HPDE6-E6E7 (cell line): ENCODE measurements at regions not wholly inside any gene's neighbourhood (a gene's known extent, or its start where the extent isn't known, plus 50 kb on each side); places are given as distances from the start of the nearest gene placed in this dataset.

Source experiments
- DNase-seq: peaks from one replicate; pipeline ENCODE4 v3.0.0; 2011; ENCODE audit warnings: missing footprints; ENCODE audit errors: extremely low spot score

DNA sequence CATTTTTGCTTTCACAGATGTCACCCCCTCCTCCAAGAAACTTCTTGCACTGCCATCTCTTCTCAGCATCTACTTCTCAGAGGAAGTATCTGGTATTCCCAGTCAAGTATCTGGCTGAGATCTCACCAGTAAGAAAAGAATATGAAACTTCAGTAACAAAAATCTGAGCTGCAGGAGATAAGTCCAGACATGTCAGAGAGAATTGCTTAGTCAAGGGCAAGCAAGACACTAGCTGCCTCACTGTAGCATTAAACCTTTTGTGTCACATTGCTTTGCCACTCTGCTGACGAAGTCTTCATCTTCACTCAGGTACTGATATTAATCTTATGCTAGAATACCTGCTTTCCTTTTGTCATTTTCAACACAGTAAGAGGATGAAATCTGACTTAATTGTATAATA, 70.6 kb upstream of the ZC3H12C start:
- peak; percentile 67 for DNase-seq

DNA sequence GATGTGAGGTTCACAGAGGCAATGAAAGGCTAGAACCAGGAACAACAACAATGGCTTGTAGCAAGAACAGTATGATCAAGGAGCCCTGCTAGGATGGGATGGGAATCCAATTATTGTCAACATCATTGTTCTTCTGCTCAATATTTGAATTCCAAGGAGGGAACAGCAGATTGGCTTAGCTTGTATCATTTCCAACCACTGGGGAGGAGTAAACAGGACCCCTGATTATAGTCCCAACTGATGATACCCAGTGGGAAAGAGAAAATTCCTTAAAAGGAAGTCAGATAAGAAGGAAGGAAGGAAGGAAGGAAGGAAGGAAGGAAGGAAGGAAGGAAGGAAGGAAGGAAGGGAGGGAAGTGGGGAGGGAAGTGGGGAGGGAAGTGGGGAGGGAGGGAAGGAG, 69.5 kb upstream of the ZC3H12C start:
- no peak for DNase-seq

DNA sequence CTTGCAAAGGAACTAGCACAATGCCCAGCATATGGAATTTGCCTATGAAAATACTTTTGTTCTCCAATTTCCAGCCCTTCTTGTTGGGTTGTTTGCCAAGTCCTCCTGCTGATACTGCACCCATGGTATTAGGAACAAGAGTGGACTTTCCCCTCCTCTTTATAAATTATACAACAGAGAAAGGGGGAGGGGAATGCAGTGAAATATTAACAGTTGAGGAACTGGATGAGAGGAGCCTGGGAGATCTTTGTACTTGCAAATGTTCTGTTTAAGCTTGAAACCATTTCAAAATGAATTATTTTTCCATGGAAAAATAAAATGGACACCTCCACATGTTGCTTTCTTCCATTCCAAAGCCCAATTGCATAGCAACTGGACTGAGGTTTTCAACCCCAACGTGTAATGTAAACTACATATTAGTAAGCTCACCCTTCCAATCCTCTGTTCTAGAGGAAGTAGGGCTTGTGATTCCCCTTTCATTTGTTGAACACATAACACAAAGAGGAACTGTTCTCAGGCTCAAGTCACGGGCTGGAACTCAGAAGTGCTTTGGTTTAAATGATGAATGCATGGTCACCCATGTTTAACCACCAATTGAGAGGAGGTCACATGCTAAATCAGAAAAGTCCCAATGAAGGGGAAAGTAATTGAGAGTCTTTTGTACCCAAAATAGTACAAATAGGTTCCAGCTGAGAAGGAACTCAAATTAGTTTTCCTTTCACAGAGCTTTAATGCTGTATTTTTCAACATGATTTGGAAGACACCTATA, 66.2 kb upstream of the ZC3H12C start:
- DNase-seq: no peak

DNA sequence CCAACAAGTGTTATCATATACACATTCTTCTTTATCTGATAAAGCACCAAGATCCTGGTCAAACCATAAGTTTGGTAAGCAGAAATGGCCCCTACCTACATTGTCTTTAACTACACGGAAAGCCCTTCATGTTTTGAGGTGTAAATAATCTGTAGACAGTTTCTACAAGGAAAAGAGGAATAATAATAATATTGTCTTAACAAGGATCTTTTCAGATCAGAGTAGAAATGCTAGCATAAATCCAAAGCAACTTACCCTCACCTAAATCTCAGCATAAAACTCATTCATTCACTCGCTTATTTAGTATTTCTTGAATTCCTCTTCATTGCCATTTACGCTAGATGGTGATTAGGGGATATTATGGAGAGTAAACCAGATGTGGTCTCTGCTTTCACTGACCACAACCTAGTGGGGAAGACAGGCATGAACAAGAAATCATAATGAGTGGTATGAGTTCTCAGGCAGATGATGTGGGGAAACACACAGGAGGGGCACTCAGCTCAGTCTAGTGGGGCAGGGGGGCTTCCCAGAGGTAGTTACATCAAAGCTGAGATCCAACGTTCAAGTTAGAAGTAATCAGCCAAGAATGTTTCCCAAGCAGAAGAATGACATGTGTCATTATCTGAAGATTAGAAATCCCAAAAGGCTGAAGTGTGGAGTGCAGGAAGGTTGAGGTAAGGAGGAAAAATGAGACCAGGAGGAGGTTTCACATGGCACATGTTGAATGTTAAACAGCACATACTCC, 65.4 kb upstream of the ZC3H12C start:
- no peak for DNase-seq

DNA sequence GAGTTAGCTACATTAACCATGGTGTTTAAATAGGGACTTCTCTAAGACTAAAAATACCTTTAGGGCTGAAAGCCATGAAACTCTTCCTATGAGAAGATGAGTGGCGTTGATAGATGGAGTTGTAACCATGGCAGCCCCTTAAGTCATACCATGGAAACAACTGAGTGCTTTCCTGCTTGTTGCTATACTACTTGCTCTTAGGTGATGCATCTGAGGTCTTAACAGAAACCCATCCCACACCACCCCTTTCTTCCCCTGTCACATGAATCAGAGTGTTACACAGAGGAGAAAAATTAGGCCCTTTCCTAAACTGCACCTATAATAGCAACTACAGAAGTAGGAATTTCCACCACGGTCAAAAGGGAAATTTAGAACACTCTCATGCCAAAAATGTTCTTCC, 64.3 kb upstream of the ZC3H12C start:
- no peak for DNase-seq

DNA sequence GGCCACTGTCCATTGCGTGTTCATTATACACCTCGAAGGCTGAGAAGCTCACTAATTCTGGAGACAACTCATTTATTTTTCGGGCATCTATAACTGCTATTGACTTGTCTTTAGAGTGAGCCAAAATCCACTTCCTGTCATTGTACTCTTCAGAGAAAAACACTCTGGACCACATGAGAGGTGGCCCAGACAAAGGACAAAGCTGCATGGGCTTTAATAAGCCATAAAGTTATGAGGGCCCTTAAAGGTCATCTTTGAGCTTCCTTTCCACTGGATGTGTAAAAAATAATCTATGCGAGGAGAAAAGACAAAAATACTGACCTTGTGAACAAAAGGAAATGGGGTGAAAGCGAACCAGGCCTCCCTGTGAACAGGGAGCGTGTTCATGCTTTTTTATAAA, 63.5 kb upstream of the ZC3H12C start:
- no peak for DNase-seq

DNA sequence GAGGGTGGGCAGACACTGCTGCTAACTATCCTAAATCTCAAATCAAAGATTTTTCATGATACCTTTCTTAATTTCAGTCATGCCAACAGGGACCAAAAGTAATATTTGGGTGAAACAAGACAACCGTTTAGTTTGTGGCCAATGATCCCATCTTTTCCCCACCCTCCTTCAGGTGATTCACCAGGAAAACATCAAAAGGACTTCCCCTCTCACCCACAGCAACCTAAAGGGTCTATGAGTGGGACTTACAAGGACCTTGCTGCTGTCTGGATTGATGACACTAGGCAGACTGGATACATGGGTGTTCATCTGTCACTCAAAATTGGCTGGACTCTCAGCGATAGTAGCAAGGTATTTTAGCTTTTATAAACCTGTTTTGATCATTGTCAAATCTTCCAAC, 62.0 kb upstream of the ZC3H12C start:
- DNase-seq: no peak

DNA sequence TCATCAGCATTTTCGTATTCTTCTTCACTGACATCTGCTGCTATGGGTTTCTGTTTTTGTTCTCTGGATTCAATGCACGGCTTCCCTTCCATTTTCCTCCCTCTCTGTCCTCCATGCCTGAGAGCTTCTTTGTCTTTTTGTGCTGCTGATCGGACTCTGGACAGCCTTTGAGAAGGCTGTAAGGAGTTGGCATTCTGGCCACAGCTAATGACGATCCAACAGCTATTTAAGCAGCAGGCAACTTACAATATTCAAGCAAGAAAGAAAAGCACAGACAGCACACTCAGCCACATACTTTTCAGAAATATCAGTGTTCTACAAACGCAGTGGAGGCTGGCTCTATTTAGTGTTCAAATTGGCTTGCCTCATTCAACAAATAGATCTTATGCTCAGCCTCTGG, 60.9 kb upstream of the ZC3H12C start:
- DNase-seq: no peak

DNA sequence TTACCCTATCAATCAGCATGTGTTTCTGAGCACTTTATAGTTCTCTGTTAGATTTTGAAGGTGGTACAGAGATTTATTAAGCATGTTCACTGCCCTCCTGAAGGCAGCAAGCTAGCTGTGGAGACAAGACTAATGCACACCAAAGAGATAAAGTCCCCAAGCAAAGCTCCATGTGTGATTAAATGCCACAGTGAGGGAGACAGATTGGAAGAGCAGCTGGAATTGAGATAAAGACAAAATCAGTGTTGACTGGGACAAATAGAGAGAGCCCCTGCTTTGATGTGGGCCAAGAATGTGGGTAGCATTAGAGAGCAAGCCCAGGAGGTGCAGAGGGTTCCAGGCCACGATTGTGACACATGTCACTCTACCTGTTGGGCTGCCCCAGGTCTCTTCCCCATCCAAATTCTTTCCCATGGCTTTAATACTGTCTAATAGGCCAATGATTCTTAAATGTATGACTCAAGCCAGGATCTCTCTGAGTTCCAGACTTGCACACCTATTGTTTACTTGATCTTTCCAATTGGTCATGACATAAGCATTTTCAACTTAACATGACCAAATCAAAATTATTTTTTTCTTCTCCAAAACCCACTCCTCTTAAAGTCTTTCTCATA, 60.1 kb upstream of the ZC3H12C start:
- no peak for DNase-seq

DNA sequence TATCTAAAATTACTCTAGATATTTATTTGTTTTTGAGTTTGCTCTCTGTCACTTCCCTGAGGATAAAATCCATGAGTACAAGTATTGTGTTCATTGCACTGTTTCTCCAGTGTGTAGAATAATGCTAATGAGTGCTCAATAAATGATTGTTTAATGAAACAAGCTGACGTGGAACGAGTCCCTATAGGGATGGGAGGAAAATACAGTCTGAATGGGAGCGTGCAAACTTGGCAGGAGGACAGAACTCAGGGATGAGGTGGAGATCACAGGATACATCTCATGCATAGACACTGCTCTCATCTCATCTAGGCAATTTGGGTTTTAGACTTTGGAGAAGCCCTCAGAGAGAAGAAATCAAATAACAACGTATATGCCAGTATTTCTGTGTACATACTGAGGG, 58.4 kb upstream of the ZC3H12C start:
- no peak for DNase-seq

DNA sequence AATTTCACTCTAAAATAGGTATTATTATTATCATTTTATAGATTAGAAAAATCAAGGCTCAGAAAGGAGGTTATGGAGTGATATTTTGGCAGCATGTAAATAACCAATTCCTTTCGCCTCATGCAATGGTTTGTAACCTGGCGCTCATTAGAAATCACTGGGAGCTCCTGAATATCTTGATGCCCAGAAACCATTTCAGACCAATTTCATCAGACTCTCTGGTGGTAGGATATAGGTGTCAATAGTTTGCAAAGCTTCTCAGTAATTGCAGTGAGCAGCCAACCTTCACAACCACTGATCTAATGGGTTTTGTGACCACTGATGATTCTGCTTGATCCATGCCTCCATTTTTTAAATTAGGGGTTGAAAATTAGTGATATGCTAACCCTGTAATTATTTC, 57.8 kb upstream of the ZC3H12C start:
- DNase-seq: no peak

DNA sequence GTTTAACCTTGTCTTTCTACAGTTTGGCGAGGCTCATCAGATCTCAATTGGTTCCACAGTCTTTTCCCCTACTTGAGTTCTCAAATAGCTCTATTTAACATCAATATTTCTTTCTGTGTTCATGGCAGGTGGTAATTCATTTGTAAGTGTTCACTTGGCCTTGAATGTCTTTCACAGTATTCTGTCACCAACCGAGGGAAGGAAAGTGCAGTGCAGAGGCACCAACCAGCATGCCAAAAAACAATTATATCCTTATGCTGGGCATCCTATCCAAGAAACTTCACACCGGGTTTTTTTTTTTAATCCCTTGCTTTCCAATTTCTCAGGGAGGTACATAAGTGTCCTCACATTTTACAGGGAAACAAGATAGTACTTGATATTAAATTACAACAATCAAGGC, 55.0 kb upstream of the ZC3H12C start:
- no peak for DNase-seq
